Thymus (tissue), 11 donors: ENCODE measurements at regions not wholly inside any gene's neighbourhood (a gene's known extent, or its start where the extent isn't known, plus 50 kb on each side); places are given as distances from the start of the nearest gene placed in this dataset.
A peak's percentile ranks its signal among the peaks of the same experiment; 100 is the strongest.
"Not testable (repeated sequence)": the region's sequence is repeated elsewhere in the genome, so short reads cannot be mapped to it uniquely, and the experiment has no call there.

Source experiments
- DNase-seq, 9 donors: peaks; one replicate each; pipeline ENCODE4 v3.0.0-alpha.2; 2013; ENCODE audit warnings: low spot score in 9 of 9, low read depth in 6 of 9, missing footprints in 1 of 9
- H3K27ac ChIP-seq, 2 donors: one replicate each; pipeline ENCODE4 v1.5.1; 2013; ENCODE audit warnings: control low read depth in 1 of 2, low read depth in 1 of 2, low read length in 1 of 2, mild to moderate bottlenecking in 1 of 2, moderate library complexity in 1 of 2
- H3K27me3 ChIP-seq, 2 donors: one replicate each; pipeline ENCODE4 v1.5.1; 2013; ENCODE audit warnings: low read length in 1 of 2; ENCODE audit not compliant: control insufficient read depth in 2 of 2, insufficient read depth in 1 of 2
- H3K36me3 ChIP-seq, 2 donors: one replicate each; pipeline ENCODE4 v1.5.1; 2013; ENCODE audit warnings: low read length in 1 of 2, mild to moderate bottlenecking in 1 of 2, moderate library complexity in 1 of 2; ENCODE audit not compliant: control insufficient read depth in 2 of 2, insufficient read depth in 2 of 2
- H3K4me1 ChIP-seq, 2 donors: one replicate each; pipeline ENCODE4 v1.5.1; 2013; ENCODE audit warnings: low read length in 2 of 2; ENCODE audit not compliant: control insufficient read depth in 2 of 2, insufficient read depth in 2 of 2
- H3K4me3 ChIP-seq, 2 donors: one replicate each; pipeline ENCODE4 v1.5.1; 2013; ENCODE audit warnings: low read length in 2 of 2, control low read depth in 1 of 2, mild to moderate bottlenecking in 1 of 2
- H3K9me3 ChIP-seq, 2 donors: one replicate each; pipeline ENCODE4 v1.5.1; 2013; ENCODE audit warnings: low read length in 1 of 2, mild to moderate bottlenecking in 1 of 2; ENCODE audit not compliant: control insufficient read depth in 2 of 2, insufficient read depth in 1 of 2
- WGBS: extraction: QIAGEN DNeasy Blood & Tissue Kit; methylation state at CpG from one replicate; pipeline ENCODE4 v1.1.7; 2013; 5-methylcytosine and 5-hydroxymethylcytosine counted together
- donor health status: healthy.

DNA sequence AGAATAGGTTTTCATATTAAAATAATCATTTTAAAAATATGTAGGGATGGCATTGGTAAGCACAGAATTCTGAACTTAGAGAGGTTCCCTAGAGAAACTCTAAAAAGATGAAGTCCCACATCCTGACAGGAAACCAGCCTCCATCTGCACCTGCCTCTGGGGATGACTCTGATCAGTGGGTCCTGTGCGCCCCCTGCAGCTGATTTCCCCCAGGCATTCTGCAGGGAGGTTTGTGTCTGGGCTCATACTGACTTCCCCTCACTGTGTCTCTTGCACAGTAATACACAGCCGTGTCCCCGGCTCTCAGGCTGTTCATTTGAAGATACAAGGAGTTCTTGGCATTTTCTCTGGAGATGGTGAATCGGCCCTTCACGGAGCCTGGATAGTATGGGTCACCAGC, 602.9 kb downstream of the TMEM121 start:
- H3K27me3 ChIP-seq: no peaks in the 10 kb centered on the region
- WGBS: 5% methylated on average over 5 of the region's 5 CpGs
- DNase-seq: peak in 8 of 9 donors; percentile 68 to 95 (median 82)
- H3K4me3 ChIP-seq: no peak overlapping the region
- H3K27ac ChIP-seq: peak overlapping the region; percentile 22 to 83
- H3K9me3 ChIP-seq: no peaks in the 10 kb centered on the region
- peaks cover 28 to 66% of the 10 kb centered on the region in 2 donors for H3K4me1 ChIP-seq
- no peaks in the 10 kb centered on the region for H3K36me3 ChIP-seq

DNA sequence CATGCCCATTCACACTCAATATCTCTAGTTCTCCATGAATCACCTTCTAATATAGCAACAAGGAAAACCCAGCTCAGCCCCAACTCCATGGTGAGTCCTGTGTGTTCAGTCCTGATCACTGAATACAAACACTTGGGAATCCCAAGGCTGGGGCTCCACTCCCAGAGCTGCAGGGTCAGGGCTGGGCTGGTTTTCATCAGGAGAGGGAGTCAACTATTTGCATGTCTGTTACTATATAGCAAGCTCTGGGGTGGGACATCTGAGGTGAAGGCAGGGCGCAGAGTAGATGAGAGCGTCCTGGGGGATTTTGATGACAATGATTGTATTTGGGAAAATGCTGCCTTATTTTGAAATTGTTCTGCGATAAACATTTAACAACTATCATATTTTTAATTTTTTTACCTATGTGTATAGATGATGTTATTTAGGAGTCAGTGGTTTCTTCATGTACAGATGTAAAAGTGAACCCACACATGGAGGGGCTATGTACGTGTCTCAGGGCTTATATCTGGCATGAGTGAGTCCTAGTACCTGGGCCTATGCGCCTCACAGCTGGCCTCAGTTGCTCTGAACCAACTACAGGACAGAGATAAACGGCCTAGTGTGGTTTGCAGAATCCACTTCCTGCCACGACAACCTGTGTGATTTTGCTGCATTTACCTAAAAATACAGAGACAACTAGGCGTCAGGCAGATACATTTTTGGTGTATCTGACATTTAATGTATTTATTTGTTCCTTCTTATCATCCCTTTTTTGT, 603.7 kb downstream of the TMEM121 start:
- H3K27me3 ChIP-seq, H3K36me3 ChIP-seq, H3K4me3 ChIP-seq, H3K9me3 ChIP-seq: not testable (repeated sequence)
- WGBS: 33% methylated on average over 8 of the region's 8 CpGs
- peak in 2 of 9 donors; percentile 54 to 75 for DNase-seq
- Histone ChIP-seq H3K4me1 (peaks cover 28 to 68% of the 10 kb centered on the region in 2 donors), H3K27ac (peak overlapping the region; percentile 74 to 83)

DNA sequence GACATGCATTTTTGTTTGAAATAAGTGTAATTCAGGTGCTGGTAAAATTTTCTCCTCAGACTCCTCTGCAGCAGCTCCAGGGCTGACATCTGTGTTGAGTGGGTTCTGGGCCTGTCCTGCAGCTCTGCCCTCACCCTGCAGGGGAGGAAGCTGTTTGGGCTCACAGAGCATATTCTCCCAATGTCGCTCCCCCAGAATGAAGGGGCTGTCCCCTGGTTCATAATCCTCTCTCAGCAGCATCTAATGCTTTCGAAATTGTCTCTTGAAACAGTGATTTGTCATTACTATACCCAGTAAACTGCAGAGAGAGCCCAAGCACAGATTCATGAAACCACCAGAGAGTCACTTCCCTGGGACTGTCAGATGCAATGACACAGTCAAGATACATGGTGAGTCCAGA, 606.7 kb downstream of the TMEM121 start:
- H3K4me1 ChIP-seq: peaks cover 23 to 57% of the 10 kb centered on the region in 2 donors
- peak overlapping the region in 1 of 2 donors; percentile 23 for H3K27ac ChIP-seq
- H3K36me3 ChIP-seq, H3K27me3 ChIP-seq, H3K9me3 ChIP-seq, H3K4me3 ChIP-seq, DNase-seq: not testable (repeated sequence)
- WGBS: 76% methylated on average over 2 of the region's 2 CpGs

- WGBS: 9% methylated on average over 5 of the region's 5 CpGs
- peaks cover 11 to 40% of the 10 kb centered on the region in 2 donors for H3K4me1 ChIP-seq
These were observed 608.5 kb downstream of the TMEM121 start for GRCh38 chr14:106134886-106135285.

GRCh38 chr14:106141242-106142220, 615.1 kb downstream of the TMEM121 start:
- Histone ChIP-seq H3K27ac (no peak overlapping the region), H3K9me3 (peaks cover 0 to 5% of the 10 kb centered on the region in 2 donors), H3K4me1 (peaks cover 8 to 29% of the 10 kb centered on the region in 2 donors), H3K4me3 (no peak overlapping the region), H3K36me3 (no peaks in the 10 kb centered on the region), H3K27me3 (no peaks in the 10 kb centered on the region)
- WGBS: 77% methylated on average over 17 of the region's 18 CpGs
- no peak for DNase-seq

More at GRCh38 chr14:106134886-106135285, 608.5 kb downstream of the TMEM121 start:
- H3K9me3 ChIP-seq: no peaks in the 10 kb centered on the region
- H3K27me3 ChIP-seq: no peaks in the 10 kb centered on the region
- no peaks in the 10 kb centered on the region for H3K36me3 ChIP-seq
- H3K4me3 ChIP-seq: no peak overlapping the region
- H3K27ac ChIP-seq: peak overlapping the region; percentile 83 to 92
- DNase-seq: peak in 4 of 9 donors; percentile 37 to 75 (median 53)

DNA sequence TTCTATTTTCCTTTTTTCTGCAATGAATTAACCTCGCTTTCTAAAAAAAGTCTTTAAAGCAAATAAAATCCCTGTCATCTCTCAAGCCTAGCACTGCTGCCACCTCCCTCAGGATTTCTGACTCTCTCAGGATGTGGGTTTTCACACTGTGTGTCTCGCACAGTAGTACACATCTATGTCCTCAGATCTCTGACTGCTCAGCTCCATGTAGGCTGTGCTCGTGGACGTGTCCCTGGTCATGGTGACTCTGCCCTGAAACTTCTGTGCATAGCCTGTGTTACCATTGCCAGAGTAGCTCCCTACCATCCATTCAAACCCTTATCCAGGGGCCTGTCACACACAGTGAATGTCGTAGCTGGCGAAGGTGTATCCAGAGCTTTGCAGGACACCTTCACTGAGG, 619.3 kb downstream of the TMEM121 start:
- not testable (repeated sequence) for H3K36me3 ChIP-seq, H3K27me3 ChIP-seq, H3K9me3 ChIP-seq
- H3K4me3 ChIP-seq: peak overlapping the region in 1 of 2 donors; percentile 53
- H3K4me1 ChIP-seq: peaks cover 12 to 34% of the 10 kb centered on the region in 2 donors
- DNase-seq: peak in 2 of 9 donors; percentile 49 to 63
- 52% methylated on average over 6 of the region's 6 CpGs for WGBS
- H3K27ac ChIP-seq: peak overlapping the region in 1 of 2 donors; percentile 91

GRCh38 chr14:106153362-106153955, 627.1 kb downstream of the TMEM121 start:
- 11% methylated on average over 17 of the region's 17 CpGs for WGBS
- H3K4me3 ChIP-seq: peak overlapping the region in 1 of 2 donors; percentile 12
- peak in 2 of 9 donors; percentile 64 to 73 for DNase-seq
- not testable (repeated sequence) for H3K36me3 ChIP-seq, H3K4me1 ChIP-seq, H3K27me3 ChIP-seq, H3K9me3 ChIP-seq
- H3K27ac ChIP-seq: peak overlapping the region in 1 of 2 donors; percentile 37

- no peak for DNase-seq
- 54% methylated on average over 3 of the region's 3 CpGs for WGBS
- Histone ChIP-seq H3K27me3 (no peaks in the 10 kb centered on the region), H3K4me1 (peaks cover 12 to 29% of the 10 kb centered on the region in 2 donors), H3K9me3 (no peaks in the 10 kb centered on the region), H3K27ac (peak overlapping the region in 1 of 2 donors; percentile 75), H3K36me3 (peaks cover 0 to 24% of the 10 kb centered on the region in 2 donors), H3K4me3 (no peak overlapping the region)
These were observed 636.9 kb downstream of the TMEM121 start for GRCh38 chr14:106163316-106163715.
